ENCODE measurements at regions not wholly inside any gene's neighbourhood (a gene's known extent, or its start where the extent isn't known, plus 50 kb on each side); places are given as distances from the start of the nearest gene placed in this dataset.

DNA sequence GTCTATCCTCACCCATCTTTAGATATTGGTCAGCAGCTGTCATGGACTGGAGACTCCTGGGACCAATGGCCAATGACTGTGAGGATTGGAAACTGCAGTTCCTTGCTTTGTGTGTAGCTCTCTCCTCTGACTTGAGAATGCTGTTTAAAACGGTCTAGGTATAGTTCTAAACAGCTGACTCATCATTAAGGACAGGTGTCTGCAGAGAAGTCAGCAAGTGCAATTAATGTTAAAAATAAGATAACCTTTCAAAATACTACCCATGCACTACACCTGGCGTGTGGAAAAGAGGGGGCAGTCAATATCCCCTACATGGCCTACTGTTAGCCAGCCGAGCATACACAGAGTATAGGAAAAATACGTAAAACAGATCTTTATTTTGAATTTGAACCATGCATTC, 115.4 kb upstream of the TAB2 start:
- TF ChIP-seq, protein P1, sequence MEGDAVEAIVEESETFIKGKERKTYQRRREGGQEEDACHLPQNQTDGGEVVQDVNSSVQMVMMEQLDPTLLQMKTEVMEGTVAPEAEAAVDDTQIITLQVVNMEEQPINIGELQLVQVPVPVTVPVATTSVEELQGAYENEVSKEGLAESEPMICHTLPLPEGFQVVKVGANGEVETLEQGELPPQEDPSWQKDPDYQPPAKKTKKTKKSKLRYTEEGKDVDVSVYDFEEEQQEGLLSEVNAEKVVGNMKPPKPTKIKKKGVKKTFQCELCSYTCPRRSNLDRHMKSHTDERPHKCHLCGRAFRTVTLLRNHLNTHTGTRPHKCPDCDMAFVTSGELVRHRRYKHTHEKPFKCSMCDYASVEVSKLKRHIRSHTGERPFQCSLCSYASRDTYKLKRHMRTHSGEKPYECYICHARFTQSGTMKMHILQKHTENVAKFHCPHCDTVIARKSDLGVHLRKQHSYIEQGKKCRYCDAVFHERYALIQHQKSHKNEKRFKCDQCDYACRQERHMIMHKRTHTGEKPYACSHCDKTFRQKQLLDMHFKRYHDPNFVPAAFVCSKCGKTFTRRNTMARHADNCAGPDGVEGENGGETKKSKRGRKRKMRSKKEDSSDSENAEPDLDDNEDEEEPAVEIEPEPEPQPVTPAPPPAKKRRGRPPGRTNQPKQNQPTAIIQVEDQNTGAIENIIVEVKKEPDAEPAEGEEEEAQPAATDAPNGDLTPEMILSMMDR (conservative IDR thresholded peaks at IDR 0.05; ENCODE audit: low read depth, low read length): no peak
- Histone ChIP-seq H3K4me3 (IDR thresholded peaks at IDR 0.05; ENCODE audit: insufficient read depth, low read depth, low read length) (no peak overlapping the region), H3K36me3 (ENCODE audit: insufficient read depth) (no peaks in the 10 kb centered on the region), H3K79me2 (ENCODE audit: insufficient read depth, low read depth) (no peaks in the 10 kb centered on the region), H3K9ac (no peak overlapping the region), H2AFZ (ENCODE audit: low read depth) (no peak overlapping the region), H4K20me1 (ENCODE audit: insufficient read depth) (no peaks in the 10 kb centered on the region), H3K27me3 (ENCODE audit: insufficient read depth, low read depth) (no peaks in the 10 kb centered on the region), H3K27ac (no peak overlapping the region), H3K4me1 (ENCODE audit: low read depth, poor library complexity, severe bottlenecking) (no peaks in the 10 kb centered on the region), H3K4me2 (no peak overlapping the region)

DNA sequence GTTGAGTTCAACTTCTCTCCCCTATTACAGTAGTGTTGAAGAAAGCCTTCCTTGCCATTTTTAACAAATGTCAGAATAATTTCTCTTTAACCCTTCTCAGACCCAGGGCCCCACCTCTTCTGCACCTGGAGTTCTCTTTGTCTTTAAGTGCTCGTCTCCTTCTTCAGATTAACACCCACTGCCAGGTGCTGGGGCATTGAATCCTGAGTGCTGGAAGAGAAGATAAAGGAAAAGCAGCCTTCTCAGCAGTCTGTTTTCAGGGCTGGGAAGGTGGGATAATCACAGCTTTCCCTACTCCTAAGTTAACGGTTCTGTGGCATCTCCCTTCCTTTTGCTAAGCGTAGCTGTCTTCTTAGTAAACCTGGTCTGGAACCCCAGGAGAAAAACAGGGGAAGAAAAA, 114.6 kb upstream of the TAB2 start:
- H3K79me2 ChIP-seq (ENCODE audit: insufficient read depth, low read depth): no peaks in the 10 kb centered on the region
- no peaks in the 10 kb centered on the region for H3K4me1 ChIP-seq (ENCODE audit: low read depth, poor library complexity, severe bottlenecking)
- no peaks in the 10 kb centered on the region for H3K36me3 ChIP-seq (ENCODE audit: insufficient read depth)
- no peak overlapping the region for H2AFZ ChIP-seq (ENCODE audit: low read depth)
- no peaks in the 10 kb centered on the region for H4K20me1 ChIP-seq (ENCODE audit: insufficient read depth)
- no peaks in the 10 kb centered on the region for H3K27me3 ChIP-seq (ENCODE audit: insufficient read depth, low read depth)
- TF ChIP-seq, protein P1 (conservative IDR thresholded peaks at IDR 0.05; ENCODE audit: low read depth, low read length): no peak
- no peak overlapping the region for H3K9ac ChIP-seq
- H3K4me2 ChIP-seq: no peak overlapping the region
- no peak overlapping the region for H3K4me3 ChIP-seq (IDR thresholded peaks at IDR 0.05; ENCODE audit: insufficient read depth, low read depth, low read length)
- no peak overlapping the region for H3K27ac ChIP-seq

DNA sequence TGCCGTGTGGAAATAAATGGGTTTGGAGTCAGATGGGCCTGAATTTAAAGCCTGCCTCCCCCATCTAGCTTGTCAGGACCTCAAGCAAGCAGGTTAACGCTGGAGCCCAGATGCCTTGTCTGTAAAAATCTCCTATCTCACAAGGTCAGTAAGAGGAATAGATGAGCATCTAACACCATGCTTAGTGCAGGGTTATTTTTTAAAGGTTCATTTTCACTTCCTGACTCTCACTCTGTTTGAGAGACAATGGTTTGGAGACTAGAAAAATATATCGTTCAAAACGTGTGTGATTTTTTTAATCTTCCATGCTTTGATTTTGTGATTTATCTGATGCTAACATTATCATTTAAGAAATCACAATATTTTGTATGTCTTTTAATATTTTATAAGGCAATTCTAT, 114.0 kb upstream of the TAB2 start:
- Histone ChIP-seq H3K9ac (no peak overlapping the region), H3K27me3 (ENCODE audit: insufficient read depth, low read depth) (no peaks in the 10 kb centered on the region), H3K79me2 (ENCODE audit: insufficient read depth, low read depth) (no peaks in the 10 kb centered on the region), H3K36me3 (ENCODE audit: insufficient read depth) (no peaks in the 10 kb centered on the region), H3K4me1 (ENCODE audit: low read depth, poor library complexity, severe bottlenecking) (no peaks in the 10 kb centered on the region), H3K4me2 (no peak overlapping the region), H3K4me3 (IDR thresholded peaks at IDR 0.05; ENCODE audit: insufficient read depth, low read depth, low read length) (no peak overlapping the region), H3K27ac (no peak overlapping the region), H4K20me1 (ENCODE audit: insufficient read depth) (no peaks in the 10 kb centered on the region), H2AFZ (ENCODE audit: low read depth) (no peak overlapping the region)
- TF ChIP-seq, protein P1 (conservative IDR thresholded peaks at IDR 0.05; ENCODE audit: low read depth, low read length): no peak

DNA sequence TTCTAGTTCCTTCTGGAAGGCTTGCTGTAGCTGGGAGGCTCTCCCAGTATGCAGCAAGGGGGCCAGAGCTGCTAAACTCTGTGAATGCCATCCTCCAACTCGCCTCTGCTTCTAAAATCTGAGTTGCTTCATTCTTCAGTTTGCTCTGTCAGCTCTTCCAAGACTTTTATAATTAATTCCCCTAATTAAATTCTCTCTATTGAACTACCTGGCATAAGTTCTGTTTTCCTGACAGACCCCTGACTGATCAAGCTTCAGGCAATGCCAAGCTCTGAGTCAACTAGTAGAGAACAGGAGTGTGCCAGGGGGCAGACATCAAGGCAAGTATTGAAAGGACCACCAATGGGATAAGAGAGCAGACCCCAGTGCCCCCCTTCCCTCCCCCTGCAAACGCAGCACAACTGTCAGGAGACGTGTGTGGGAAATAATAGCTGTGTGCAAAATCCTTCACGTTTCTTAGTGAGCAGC, 109.3 kb upstream of the TAB2 start:
- Histone ChIP-seq H4K20me1 (ENCODE audit: insufficient read depth) (no peaks in the 10 kb centered on the region), H3K27ac (no peak overlapping the region), H3K9ac (no peak overlapping the region), H3K27me3 (ENCODE audit: insufficient read depth, low read depth) (no peaks in the 10 kb centered on the region), H3K36me3 (ENCODE audit: insufficient read depth) (no peaks in the 10 kb centered on the region), H3K79me2 (ENCODE audit: insufficient read depth, low read depth) (no peaks in the 10 kb centered on the region), H3K4me2 (no peak overlapping the region), H2AFZ (ENCODE audit: low read depth) (no peak overlapping the region), H3K4me1 (ENCODE audit: low read depth, poor library complexity, severe bottlenecking) (no peaks in the 10 kb centered on the region), H3K4me3 (IDR thresholded peaks at IDR 0.05; ENCODE audit: insufficient read depth, low read depth, low read length) (no peak overlapping the region)
- TF ChIP-seq, protein P1 (conservative IDR thresholded peaks at IDR 0.05; ENCODE audit: low read depth, low read length): no peak
